GM21515 (cell line): ENCODE measurements at regions not wholly inside any gene's neighbourhood (a gene's known extent, or its start where the extent isn't known, plus 50 kb on each side); places are given as distances from the start of the nearest gene placed in this dataset.
"Not testable (repeated sequence)": the region's sequence is repeated elsewhere in the genome, so short reads cannot be mapped to it uniquely, and the experiment has no call there.

Source experiments
- ATAC-seq: cut with Tn5 transposase; IDR thresholded peaks from one replicate; pipeline ENCODE4 v1.9.1; 2021; ENCODE audit not compliant: unreplicated experiment

GRCh38 chr13:97855570-97856303 is 97.7 kb upstream of the IPO5 start:
- ATAC-seq, result no peak

GRCh38 chr13:97856304-97856675 is 97.2 kb upstream of the IPO5 start:
- ATAC-seq, result peak; percentile 41

- no peak for ATAC-seq
Observed at GRCh38 chr13:97858161-97858560, 95.3 kb upstream of the IPO5 start.

- no peak for ATAC-seq
Observed at GRCh38 chr13:97866346-97866745, 87.1 kb upstream of the IPO5 start.

- ATAC-seq, result no peak
Observed at GRCh38 chr13:97866751-97867150, 86.7 kb upstream of the IPO5 start.

GRCh38 chr13:97873398-97873797 is 80.1 kb upstream of the IPO5 start:
- no peak for ATAC-seq

GRCh38 chr13:97875218-97875617 is 78.3 kb upstream of the IPO5 start:
- no peak for ATAC-seq

- no peak for ATAC-seq
Observed at GRCh38 chr13:97875911-97876310, 77.6 kb upstream of the IPO5 start.

GRCh38 chr13:97878431-97879375 is 74.8 kb upstream of the IPO5 start:
- ATAC-seq, result no peak

GRCh38 chr13:97879646-97880310 is 73.7 kb upstream of the IPO5 start:
- no peak for ATAC-seq

GRCh38 chr13:97880311-97880675 is 73.2 kb upstream of the IPO5 start:
- no peak for ATAC-seq

- no peak for ATAC-seq
Observed at GRCh38 chr13:97881556-97881955, 71.9 kb upstream of the IPO5 start.

GRCh38 chr13:97883396-97883795 is 70.1 kb upstream of the IPO5 start:
- ATAC-seq, result no peak

- ATAC-seq, result no peak
Observed at GRCh38 chr13:97884707-97885468, 68.6 kb upstream of the IPO5 start.

GRCh38 chr13:97885641-97886040 is 67.8 kb upstream of the IPO5 start:
- no peak for ATAC-seq

- no peak for ATAC-seq
Observed at GRCh38 chr13:97889803-97890202, 63.7 kb upstream of the IPO5 start.

- no peak for ATAC-seq
Observed at GRCh38 chr13:97890573-97890972, 62.9 kb upstream of the IPO5 start.

GRCh38 chr13:97891964-97892363 is 61.5 kb upstream of the IPO5 start:
- ATAC-seq, result not testable (repeated sequence)

GRCh38 chr13:97892717-97893116 is 60.8 kb upstream of the IPO5 start:
- ATAC-seq, result no peak

GRCh38 chr13:97895383-97895782 is 58.1 kb upstream of the IPO5 start:
- ATAC-seq, result no peak

- ATAC-seq, result no peak
Observed at GRCh38 chr13:97896446-97896845, 57.0 kb upstream of the IPO5 start.
